ENCODE measurements at regions not wholly inside any gene's neighbourhood (a gene's known extent, or its start where the extent isn't known, plus 50 kb on each side); places are given as distances from the start of the nearest gene placed in this dataset.

GRCh38 chr1:198902655-198903054, 263.8 kb downstream of the PTPRC start:
- TF ChIP-seq CTCF (conservative IDR thresholded peaks at IDR 0.05; ENCODE audit: low read depth, low read length) (no peak), EZH2 (IDR thresholded peaks at IDR 0.05; ENCODE audit: borderline replicate concordance, low read depth, low read length, poor library complexity, severe bottlenecking) (no peak)

All from A673 (cell line).